Vagina (tissue), 2 donors: ENCODE measurements at regions not wholly inside any gene's neighbourhood (a gene's known extent, or its start where the extent isn't known, plus 50 kb on each side); places are given as distances from the start of the nearest gene placed in this dataset.

Experiments used
- CTCF ChIP-seq, 3 experiments: fragments of 450-650 bp in 2 of 3; fragments of 200-600 bp in 1 of 3; sonication (generic) in 1 of 3; IDR thresholded peaks; one replicate each; pipeline ENCODE4 v1.5.1; 2017 to 2019; ENCODE audit warnings: antibody characterized with exemption in 3 of 3, mild to moderate bottlenecking in 2 of 3, moderate library complexity in 2 of 3
- POLR2A ChIP-seq, 2 donors: fragments of 450-650 bp; IDR thresholded peaks; one replicate each; pipeline ENCODE4 v1.6.1; 2017; ENCODE audit warnings: antibody characterized with exemption in 2 of 2, mild to moderate bottlenecking in 2 of 2, moderate library complexity in 2 of 2
- POLR2AphosphoS5 ChIP-seq, 2 donors: sonication (generic); formaldehyde crosslinking; IDR thresholded peaks; one replicate each; pipeline ENCODE4 v1.9.0; 2017; ENCODE audit warnings: antibody characterized with exemption in 2 of 2, mild to moderate bottlenecking in 2 of 2, low read depth in 1 of 2; ENCODE audit not compliant: insufficient read depth in 1 of 2

GRCh38 chr15:101543926-101544612 lies 54.6 kb upstream of the PCSK6 start:
- no peak for TF ChIP-seq CTCF (IDR thresholded peaks at IDR 0.05)
- TF ChIP-seq POLR2A (IDR thresholded peaks at IDR 0.05) = no peak
- no peak for TF ChIP-seq POLR2AphosphoS5 (IDR thresholded peaks at IDR 0.05; ENCODE audit: insufficient read depth in 1 of 2, low read depth in 1 of 2)
